Pancreas (tissue), 10 donors: ENCODE measurements at regions not wholly inside any gene's neighbourhood (a gene's known extent, or its start where the extent isn't known, plus 50 kb on each side); places are given as distances from the start of the nearest gene placed in this dataset.
A peak's percentile ranks its signal among the peaks of the same experiment; 100 is the strongest.
"Not testable (repeated sequence)": the region's sequence is repeated elsewhere in the genome, so short reads cannot be mapped to it uniquely, and the experiment has no call there.

Source experiments
- ATAC-seq, 4 donors: fragments of 200-7000 bp; cut with Tn5 transposase; one replicate each; pipeline versions ENCODE4 v1.8.0 to v1.9.1; 2020; ENCODE audit warnings: mild to moderate bottlenecking in 4 of 4, moderate library complexity in 4 of 4
- DNase-seq, 6 donors: peaks; one replicate each; pipeline ENCODE4 v3.0.0-alpha.2; 2020
- FAIRE-seq: peaks from 2 replicates; lab custom pipeline; 2012; peaks lifted over from hg19 to GRCh38; lab: Jason Lieb, UNC
- H3K27ac ChIP-seq, 4 donors: fragments of 200-600 bp; sonication (generic); 1 replicate in 3 of 4; 2 replicates in 1 of 4; pipeline versions ENCODE4 v1.5.0 to v1.8.0; 2020
- H3K27me3 ChIP-seq, 4 donors: fragments of 200-600 bp; one replicate each; pipeline ENCODE4 v1.8.0; 2021
- H3K36me3 ChIP-seq, 3 donors: fragments of 200-600 bp; sonication (generic) in 1 of 3; one replicate each; pipeline versions ENCODE4 v1.5.0 to v1.8.0; 2020 to 2021
- H3K4me1 ChIP-seq, 3 donors: fragments of 200-600 bp; one replicate each; pipeline ENCODE4 v1.8.0; 2021
- H3K4me3 ChIP-seq, 4 donors: fragments of 200-600 bp; sonication (generic) in 2 of 4; one replicate each; pipeline versions ENCODE4 v1.5.0 to v1.8.0; 2020 to 2021
- H3K9me3 ChIP-seq, 4 donors: fragments of 200-600 bp; one replicate each; pipeline ENCODE4 v1.8.0; 2021
- WGBS, 2 donors: extraction: QIAGEN DNeasy Blood & Tissue Kit; methylation state at CpG; one replicate each; pipeline ENCODE4 v1.1.7; 2013; 5-methylcytosine and 5-hydroxymethylcytosine counted together
- intact Hi-C, 3 donors: fragments of 100-400 bp; cut with DNase I; formaldehyde crosslinking; loops; one replicate each; pipeline versions ENCODE4 v1.11.1 to v1.14.2; 2022
- TF ChIP-seq, protein P1 (sequence below), 4 donors: fragments of 200-600 bp; sonication (generic) in 3 of 4; IDR thresholded peaks; one replicate each; pipeline versions ENCODE4 v1.5.0 to v1.8.0; 2021; ENCODE audit warnings: antibody characterized with exemption in 4 of 4
- donor health status: healthy with polysubstance abuse.
- donor health status: DM: no; HTN: no; CAD: no; lungs with moderate emphysema.
- donor health status: DM: no; HTN: no; CAD: no.
- donor health status: control.
- donor health status: control.
- donor health status: Bipolar disorder and iron deficiency.
- donor health status: DM: yes; HTN: yes; CAD: no.
- donor health status: DM: no; HTN: no; CAD: no.
- donor health status: DM: no; HTN: no; CAD: no.
- donor health status: DM: yes; HTN: yes; CAD: no.

DNA sequence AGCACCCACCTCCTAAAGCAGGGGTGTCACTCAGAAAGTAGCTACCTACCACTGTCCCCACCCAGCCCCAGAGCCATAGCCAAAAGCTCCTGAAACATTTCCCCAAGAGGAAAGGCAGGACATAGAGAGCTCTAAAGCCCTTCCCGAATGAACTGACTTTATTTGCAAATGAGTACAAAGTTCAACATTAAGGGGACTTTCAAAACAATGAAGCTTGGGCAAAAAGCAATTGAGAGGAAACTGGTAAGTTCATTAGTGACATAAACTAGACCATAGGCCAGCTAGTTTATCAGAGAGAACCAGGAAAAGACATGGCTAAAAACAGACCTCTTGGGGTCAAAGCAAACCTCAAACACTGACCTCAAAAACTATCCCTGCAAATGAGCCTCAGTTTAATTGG, 72.7 kb downstream of the IGLL5 start:
- Histone ChIP-seq H3K4me3 (no peak overlapping the region), H3K4me1 (no peaks in the 10 kb centered on the region), H3K36me3 (no peaks in the 10 kb centered on the region), H3K27me3 (peaks cover 0 to 2% (median 0%) of the 10 kb centered on the region in 4 donors), H3K27ac (peak overlapping the region in 1 of 4 donors; percentile 6), H3K9me3 (no peaks in the 10 kb centered on the region)
- intact Hi-C loops = no loop called here
- DNase-seq (no peak), ATAC-seq (peak in 3 of 4 donors; percentile 17 to 46 (median 24)), FAIRE-seq (no peak)
- WGBS, 2 donors = 7 to 16% methylated on average over 1 of the region's 1 CpG
- TF ChIP-seq, protein P1, sequence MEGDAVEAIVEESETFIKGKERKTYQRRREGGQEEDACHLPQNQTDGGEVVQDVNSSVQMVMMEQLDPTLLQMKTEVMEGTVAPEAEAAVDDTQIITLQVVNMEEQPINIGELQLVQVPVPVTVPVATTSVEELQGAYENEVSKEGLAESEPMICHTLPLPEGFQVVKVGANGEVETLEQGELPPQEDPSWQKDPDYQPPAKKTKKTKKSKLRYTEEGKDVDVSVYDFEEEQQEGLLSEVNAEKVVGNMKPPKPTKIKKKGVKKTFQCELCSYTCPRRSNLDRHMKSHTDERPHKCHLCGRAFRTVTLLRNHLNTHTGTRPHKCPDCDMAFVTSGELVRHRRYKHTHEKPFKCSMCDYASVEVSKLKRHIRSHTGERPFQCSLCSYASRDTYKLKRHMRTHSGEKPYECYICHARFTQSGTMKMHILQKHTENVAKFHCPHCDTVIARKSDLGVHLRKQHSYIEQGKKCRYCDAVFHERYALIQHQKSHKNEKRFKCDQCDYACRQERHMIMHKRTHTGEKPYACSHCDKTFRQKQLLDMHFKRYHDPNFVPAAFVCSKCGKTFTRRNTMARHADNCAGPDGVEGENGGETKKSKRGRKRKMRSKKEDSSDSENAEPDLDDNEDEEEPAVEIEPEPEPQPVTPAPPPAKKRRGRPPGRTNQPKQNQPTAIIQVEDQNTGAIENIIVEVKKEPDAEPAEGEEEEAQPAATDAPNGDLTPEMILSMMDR (IDR thresholded peaks at IDR 0.05) = no peak

DNA sequence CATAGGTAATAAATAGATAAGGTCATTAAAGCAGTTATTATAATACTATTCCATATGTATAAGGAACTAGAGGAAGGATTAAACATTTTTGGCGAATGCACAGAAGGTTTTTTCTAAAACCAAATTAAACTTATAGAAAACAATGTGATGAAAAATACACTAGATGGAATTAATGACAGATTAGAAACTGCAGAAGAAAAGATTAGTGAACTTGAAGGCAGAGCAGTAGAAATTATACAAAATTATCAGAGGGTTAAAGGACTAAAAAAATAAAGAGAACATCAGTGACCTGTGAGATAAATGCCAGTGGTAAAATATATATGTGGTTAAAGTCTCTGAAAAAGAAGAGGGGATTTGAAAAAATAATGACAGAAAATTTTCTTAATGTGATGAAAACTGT, 74.0 kb downstream of the IGLL5 start:
- ATAC-seq (no peak), FAIRE-seq (peak; percentile 45), DNase-seq (no peak)
- H3K4me1 ChIP-seq = no peaks in the 10 kb centered on the region
- 89 to 97% methylated on average over 1 of the region's 1 CpG for WGBS, 2 donors
- H3K9me3 ChIP-seq = no peaks in the 10 kb centered on the region
- TF ChIP-seq, protein P1 (IDR thresholded peaks at IDR 0.05) = no peak
- H3K27me3 ChIP-seq = peaks cover 0 to 3% (median 1%) of the 10 kb centered on the region in 4 donors
- H3K36me3 ChIP-seq = no peaks in the 10 kb centered on the region
- H3K4me3 ChIP-seq = no peak overlapping the region
- no peak overlapping the region for H3K27ac ChIP-seq
- intact Hi-C loops = no loop called here

DNA sequence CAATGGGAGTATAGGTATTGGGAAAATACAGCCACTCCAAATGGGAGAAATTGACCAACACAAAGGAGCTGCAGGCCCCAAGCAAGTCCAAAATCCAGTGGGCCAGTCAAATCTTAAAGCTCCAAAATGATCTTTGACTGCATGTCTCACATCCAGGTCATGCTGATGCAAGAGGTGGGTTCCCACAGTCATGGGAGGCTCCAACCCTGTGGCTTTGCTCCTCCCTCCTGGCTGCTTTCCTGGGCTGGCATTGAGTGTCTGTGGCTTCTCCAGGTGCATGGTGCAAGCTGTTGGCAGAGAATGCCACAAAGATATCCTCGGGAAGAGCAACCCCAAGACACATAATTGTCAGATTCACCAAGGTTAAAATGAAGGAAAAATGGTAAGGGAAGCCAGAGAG, 80.8 kb downstream of the IGLL5 start:
- no peak for FAIRE-seq
- intact Hi-C loops = no loop called here
- H3K27ac ChIP-seq = no peak overlapping the region
- DNase-seq = no peak
- H3K27me3 ChIP-seq = peaks cover 0 to 8% (median 1%) of the 10 kb centered on the region in 4 donors
- no peaks in the 10 kb centered on the region for H3K4me1 ChIP-seq
- H3K36me3 ChIP-seq = no peaks in the 10 kb centered on the region
- no peak for ATAC-seq
- H3K4me3 ChIP-seq = no peak overlapping the region
- no peaks in the 10 kb centered on the region for H3K9me3 ChIP-seq
- 54 to 75% methylated on average over 1 of the region's 1 CpG for WGBS, 2 donors
- TF ChIP-seq, protein P1 (IDR thresholded peaks at IDR 0.05) = no peak

DNA sequence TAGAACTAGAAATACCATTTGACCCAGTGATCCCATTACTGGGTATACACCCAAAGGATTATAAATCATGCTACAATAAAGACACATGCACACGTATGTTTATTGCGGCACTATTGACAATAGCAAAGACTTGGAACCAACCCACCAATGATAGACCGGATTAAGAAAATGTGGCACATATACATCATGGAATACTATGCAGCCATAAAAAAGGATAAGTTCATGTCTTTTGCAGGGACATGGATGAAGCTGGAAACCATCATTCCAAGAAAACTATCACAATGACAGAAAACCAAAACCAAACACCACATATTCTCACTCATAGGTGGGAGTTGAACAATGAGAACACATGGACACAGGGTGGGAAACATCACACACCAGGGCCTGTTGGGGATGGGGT, 85.0 kb downstream of the IGLL5 start:
- H3K4me3 ChIP-seq, DNase-seq, H3K27ac ChIP-seq, H3K27me3 ChIP-seq, H3K4me1 ChIP-seq, intact Hi-C loops, ATAC-seq, H3K9me3 ChIP-seq, FAIRE-seq, H3K36me3 ChIP-seq: not testable (repeated sequence)
- 62 to 63% methylated on average over 3 of the region's 3 CpGs for WGBS, 2 donors

DNA sequence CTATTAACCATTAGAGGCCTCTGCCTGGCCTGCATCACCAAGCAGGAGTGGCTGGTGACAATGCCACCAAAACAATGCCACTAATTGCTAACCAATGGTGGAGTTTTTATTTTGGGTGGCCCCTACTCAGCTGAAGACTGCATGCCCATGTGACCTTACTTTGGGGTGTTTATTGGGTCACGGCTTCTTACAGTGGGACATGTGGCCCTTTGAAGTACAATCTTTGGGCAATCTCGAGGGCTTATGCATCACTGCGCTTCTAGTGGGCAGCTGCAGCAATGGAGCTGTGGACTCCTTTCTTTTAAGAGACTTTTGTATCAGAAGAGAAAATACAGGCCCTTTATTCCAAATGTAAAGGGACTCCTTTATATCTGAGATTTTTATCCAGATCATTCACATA, 85.7 kb downstream of the IGLL5 start:
- H3K4me1 ChIP-seq = no peaks in the 10 kb centered on the region
- ATAC-seq = no peak
- no peaks in the 10 kb centered on the region for H3K27me3 ChIP-seq
- DNase-seq = no peak
- TF ChIP-seq, protein P1 (IDR thresholded peaks at IDR 0.05) = no peak
- no peak overlapping the region for H3K4me3 ChIP-seq
- no peak for FAIRE-seq
- intact Hi-C loops = no loop called here
- 87 to 88% methylated on average over 3 of the region's 3 CpGs for WGBS, 2 donors
- H3K9me3 ChIP-seq = no peaks in the 10 kb centered on the region
- H3K27ac ChIP-seq = no peak overlapping the region
- no peaks in the 10 kb centered on the region for H3K36me3 ChIP-seq
